ENCODE measurements at regions not wholly inside any gene's neighbourhood (a gene's known extent, or its start where the extent isn't known, plus 50 kb on each side); places are given as distances from the start of the nearest gene placed in this dataset.
A peak's percentile ranks its signal among the peaks of the same experiment; 100 is the strongest.

GRCh38 chr9:109886041-109886440, 106.0 kb downstream of the PALM2AKAP2 start:
- no peak for DNase-seq

DNA sequence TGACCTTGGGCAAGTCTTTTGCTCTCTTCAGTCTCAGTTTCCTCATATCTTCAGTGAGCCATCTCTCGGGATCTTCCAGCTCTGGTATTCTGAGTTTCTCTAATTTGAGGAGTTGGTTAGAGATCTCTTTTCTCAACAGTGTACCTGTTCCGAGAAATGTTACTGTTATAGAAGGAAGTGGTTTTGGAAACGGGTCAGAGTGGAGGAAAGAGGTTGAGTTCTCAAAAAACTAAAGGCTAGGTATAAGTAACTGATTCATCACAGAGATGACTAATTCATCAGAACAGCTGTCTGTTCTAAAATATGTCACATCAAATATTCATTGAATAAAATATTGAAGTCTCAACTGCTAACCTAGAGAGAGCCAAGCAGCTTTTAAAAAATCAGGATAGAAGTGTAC, 106.6 kb downstream of the PALM2AKAP2 start:
- DNase-seq: no peak

DNA sequence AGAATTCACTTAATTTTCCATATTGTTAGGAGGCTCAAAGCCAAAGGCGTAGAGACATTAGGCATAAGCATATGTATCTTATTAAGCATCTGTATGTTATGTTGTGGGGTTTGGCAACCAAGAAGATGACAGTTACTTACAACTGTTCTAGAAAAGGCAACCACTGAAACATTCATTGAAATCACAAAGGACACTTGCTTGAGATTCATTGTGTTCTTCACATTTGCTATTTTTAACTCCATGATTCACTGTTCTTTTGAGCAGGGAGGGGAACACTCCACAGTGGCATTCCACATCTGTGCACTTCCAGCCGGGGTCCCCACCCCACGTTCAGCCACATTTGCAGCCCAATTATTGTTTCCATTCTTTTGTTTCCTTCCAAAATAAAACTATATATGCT, 107.1 kb downstream of the PALM2AKAP2 start:
- DNase-seq: no peak

DNA sequence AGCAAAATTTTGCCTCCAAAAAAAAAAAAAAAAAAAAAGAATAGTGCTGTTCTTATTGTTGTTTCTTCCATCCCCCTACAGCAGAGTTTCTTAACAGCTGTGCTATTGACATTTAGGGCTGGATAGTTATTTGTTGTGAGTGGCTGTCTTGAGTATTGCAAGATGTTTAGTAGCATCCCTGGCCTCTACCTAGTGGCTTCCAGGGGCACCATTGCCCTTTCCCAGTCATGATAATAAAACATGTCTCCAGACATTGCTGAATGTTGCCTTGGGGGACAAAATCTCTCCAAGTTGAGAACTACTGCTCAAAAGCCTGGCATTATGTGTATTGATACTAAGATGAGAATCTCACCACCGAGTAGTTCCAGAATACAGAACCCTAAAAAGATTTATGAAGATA, 108.7 kb downstream of the PALM2AKAP2 start:
- no peak for DNase-seq

- no peak for DNase-seq
Observed at GRCh38 chr9:109889456-109889855, 109.5 kb downstream of the PALM2AKAP2 start.

- no peak for DNase-seq
Observed at GRCh38 chr9:109893241-109893640, 113.2 kb downstream of the PALM2AKAP2 start.

DNA sequence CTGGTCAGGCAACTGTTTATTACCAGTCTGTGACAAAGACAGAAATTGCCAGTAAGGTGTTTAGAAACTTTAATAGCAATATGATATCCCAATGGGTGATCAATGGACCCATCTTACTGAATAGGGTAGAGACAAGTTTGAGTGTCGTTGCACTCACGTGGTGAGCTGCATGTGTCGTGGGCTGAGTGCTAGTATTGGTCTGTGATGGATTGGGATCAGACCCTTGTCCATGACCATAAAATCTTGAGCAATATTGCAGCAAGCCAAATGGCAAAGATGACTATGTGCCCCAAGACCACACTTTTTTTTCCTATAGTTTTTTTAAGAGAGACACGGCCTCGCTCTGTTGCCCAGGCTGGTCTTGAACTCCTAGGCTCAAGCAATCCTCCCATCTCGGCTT, 114.5 kb downstream of the PALM2AKAP2 start:
- no peak for DNase-seq

DNA sequence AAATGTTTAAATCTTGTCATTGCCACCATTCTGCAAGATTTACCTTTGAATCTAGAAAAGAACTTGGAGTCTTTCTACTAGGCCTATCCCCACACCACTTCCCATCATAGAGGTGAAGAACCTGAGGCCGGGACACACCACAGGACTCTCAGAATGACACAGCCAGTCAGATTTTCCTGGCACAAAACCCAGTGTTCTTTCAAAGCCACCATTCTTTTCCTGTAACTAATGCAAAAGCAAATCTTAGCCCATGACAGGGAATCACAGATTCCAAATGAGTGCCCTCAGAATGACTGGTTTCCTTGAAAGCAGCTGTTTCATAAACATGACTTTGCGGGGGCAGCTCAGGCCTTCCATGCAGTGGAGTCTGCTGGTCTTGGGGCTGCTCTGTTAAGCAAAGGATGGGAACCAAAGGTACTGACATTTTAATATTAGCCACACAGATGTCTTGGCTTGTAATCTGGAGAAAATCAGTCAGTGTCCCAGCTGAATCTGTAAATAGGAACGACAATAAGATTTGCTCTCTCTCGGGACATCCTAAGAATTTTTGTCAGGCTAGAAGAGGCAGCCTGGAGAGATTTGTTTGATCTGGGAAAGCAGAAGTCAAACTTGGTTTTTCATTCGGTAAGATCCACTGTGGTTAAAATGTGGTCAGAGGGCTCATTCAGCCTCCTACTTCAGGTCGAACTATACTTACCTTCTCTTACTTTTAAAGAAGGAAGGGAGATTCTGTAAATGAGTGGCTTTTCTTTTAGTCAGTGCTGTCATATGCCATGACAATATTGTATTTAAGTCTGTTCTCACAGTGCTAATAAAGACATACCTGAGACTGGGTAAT, 115.1 kb downstream of the PALM2AKAP2 start:
- no peak for DNase-seq

GRCh38 chr9:109901201-109901600, 121.2 kb downstream of the PALM2AKAP2 start:
- DNase-seq: no peak

GRCh38 chr9:109903515-109904138, 123.6 kb downstream of the PALM2AKAP2 start:
- DNase-seq: peak; percentile 73

GRCh38 chr9:109904666-109905065, 124.7 kb downstream of the PALM2AKAP2 start:
- DNase-seq: no peak

- no peak for DNase-seq
Observed at GRCh38 chr9:109905472-109905871, 125.5 kb downstream of the PALM2AKAP2 start.

GRCh38 chr9:109906766-109907382, 126.9 kb downstream of the PALM2AKAP2 start:
- no peak for DNase-seq

DNA sequence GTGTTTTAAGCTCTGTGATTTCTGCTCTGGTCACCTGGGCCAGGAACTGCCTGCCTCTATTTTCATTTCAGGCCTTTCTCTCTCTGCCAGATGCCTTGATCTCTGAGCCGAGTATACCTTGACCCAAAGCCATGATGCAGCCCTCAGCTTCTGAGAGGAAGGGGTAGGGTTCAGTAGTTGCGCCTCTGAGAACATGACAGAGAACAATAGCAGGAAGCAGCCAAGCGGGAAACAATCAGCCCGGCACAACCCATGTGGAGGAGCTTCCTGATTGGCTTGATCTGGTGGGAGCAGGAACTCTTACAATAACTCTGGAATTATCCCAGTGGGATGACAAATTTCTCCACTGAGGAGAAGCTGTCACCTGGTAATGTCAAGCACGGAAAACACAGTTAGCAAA, 127.4 kb downstream of the PALM2AKAP2 start:
- no peak for DNase-seq

- DNase-seq: no peak
Observed at GRCh38 chr9:109907810-109908458, 127.9 kb downstream of the PALM2AKAP2 start.

DNA sequence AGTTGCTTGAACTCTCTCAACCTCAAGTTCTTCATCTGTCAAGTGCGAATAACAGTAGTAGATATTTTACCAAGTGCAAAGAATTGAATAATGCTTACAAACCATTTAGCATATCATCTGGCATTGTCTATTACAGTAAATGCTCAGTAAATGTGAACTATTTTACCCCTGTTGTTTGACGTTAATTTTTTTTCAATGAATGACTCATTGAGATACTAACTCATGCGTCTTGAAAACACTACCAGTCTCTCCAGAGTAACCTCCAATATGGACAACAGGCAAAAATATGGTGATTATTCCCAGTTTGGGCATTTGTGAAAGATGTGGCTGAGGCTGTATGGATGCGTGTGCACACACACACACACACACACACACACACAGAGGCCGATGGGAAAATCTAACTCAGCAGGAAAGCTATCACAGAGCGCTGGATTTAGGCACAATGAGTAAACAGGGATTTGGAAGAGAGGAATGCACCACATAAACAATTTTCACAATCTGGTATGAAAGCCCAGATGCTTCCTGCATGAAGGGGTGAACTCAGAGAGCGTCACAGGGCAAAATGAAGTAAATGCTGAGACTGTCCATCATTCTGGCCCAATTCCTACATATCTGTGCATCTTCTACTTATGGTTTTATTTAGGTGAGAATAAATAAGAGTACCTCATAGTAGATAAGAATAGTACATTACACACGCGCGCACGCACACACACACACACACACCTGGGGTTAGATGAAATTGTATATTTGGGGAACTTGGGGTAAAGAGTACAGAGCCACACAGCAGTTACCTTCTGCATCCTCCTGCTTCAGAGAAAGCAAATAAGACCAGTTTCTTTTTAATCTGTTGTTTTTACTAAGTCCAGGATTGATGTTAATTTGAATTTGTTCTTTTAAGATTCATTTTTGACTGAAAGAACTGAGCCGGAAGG, 128.7 kb downstream of the PALM2AKAP2 start:
- DNase-seq: no peak

- no peak for DNase-seq
Observed at GRCh38 chr9:109910671-109911518, 130.9 kb downstream of the PALM2AKAP2 start.

GRCh38 chr9:109912082-109912582, 132.1 kb downstream of the PALM2AKAP2 start:
- DNase-seq: no peak

DNA sequence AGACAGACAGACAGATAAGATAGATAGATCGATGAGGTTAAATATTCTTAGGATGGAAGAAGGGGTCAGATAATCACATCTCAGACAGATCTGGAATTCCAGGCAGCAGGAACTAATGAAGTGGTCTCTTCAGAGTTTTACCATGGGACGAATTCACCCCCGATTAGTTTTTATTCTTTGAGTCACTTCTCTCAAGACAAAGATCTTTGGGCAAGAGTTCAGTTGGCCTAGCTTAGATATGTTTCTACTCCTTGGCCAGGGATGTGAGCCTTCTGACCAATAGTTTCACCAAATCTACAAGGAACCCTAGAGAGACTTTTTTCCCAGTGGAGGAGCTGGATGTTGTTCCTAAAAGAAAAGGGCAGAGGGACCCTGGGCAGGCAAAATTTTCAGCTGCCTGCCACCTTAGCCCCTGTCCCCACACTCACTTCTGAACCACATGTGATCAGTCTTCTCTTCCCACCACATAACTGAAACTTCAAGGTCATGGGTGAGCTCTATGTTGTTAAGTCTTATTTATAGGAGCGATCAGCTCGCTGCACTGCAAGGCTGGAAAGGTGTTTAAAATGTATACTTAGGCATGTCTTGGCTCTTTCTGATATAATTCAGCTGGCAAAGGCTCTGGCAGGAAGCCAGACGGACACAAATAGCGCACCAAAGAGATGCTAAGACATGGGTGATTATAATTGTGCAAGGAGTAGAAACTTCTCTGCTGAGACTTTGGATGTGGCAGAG, 132.9 kb downstream of the PALM2AKAP2 start:
- no peak for DNase-seq

DNA sequence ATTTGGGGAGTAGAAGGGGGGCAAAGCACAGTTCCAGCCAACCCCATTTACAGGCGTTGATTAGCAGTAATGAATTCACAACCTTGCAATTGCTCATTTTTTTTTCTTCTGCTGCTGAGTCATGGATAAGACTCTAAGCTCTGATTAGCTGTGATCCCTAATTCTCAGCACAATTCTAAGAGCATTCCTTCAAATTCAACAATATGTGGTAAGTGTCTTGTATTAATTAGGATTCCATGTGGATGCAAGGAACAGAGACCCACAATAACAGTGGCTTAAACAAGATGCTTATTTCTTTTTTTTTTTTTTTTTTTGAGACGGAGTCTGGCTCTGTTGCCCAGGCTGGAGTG, 133.4 kb downstream of the PALM2AKAP2 start:
- no peak for DNase-seq
